Neural crest cell (in vitro differentiated cells): ENCODE measurements at regions not wholly inside any gene's neighbourhood (a gene's known extent, or its start where the extent isn't known, plus 50 kb on each side); places are given as distances from the start of the nearest gene placed in this dataset.

Experiments used
- DNase-seq: peaks from one replicate; pipeline ENCODE4 v3.0.0; 2021; ENCODE audit warnings: low read depth, mixed read lengths, low spot score
- H3K27ac Mint-ChIP-seq: one replicate; pipeline ENCODE4 v1.8.0; 2021; ENCODE audit warnings: mild to moderate bottlenecking, mixed read lengths; ENCODE audit not compliant: unreplicated experiment
- H3K27me3 Mint-ChIP-seq: 2 replicates; pipeline ENCODE4 v1.8.0; 2021; ENCODE audit warnings: low read depth, mild to moderate bottlenecking, mixed read lengths
- H3K36me3 Mint-ChIP-seq: 2 replicates; pipeline ENCODE4 v1.8.0; 2021; ENCODE audit warnings: low read depth, mild to moderate bottlenecking, mixed read lengths
- H3K4me1 Mint-ChIP-seq: 2 replicates; pipeline ENCODE4 v1.8.0; 2021; ENCODE audit warnings: mixed read lengths
- H3K4me3 Mint-ChIP-seq: one replicate; pipeline ENCODE4 v1.8.0; 2021; ENCODE audit warnings: mild to moderate bottlenecking, mixed read lengths
- H3K9me3 Mint-ChIP-seq: 2 replicates; pipeline ENCODE4 v1.8.0; 2021; ENCODE audit warnings: mixed read lengths
- CTCF ChIP-seq: fragments of 200-600 bp; sonication (generic); conservative IDR thresholded peaks from 2 replicates; pipeline ENCODE4 v1.5.0; 2021; ENCODE audit warnings: antibody characterized with exemption, mild to moderate bottlenecking

- H3K4me3 Mint-ChIP-seq: no peak overlapping the region
- DNase-seq: no peak
- H3K36me3 Mint-ChIP-seq: no peaks in the 10 kb centered on the region
- no peak for TF ChIP-seq CTCF
- H3K27ac Mint-ChIP-seq: no peak overlapping the region
- no peaks in the 10 kb centered on the region for H3K4me1 Mint-ChIP-seq
- no peaks in the 10 kb centered on the region for H3K9me3 Mint-ChIP-seq
- no peaks in the 10 kb centered on the region for H3K27me3 Mint-ChIP-seq
Observed at GRCh38 chr10:62453274-62453673, 79.1 kb downstream of the ZNF365 start.

DNA sequence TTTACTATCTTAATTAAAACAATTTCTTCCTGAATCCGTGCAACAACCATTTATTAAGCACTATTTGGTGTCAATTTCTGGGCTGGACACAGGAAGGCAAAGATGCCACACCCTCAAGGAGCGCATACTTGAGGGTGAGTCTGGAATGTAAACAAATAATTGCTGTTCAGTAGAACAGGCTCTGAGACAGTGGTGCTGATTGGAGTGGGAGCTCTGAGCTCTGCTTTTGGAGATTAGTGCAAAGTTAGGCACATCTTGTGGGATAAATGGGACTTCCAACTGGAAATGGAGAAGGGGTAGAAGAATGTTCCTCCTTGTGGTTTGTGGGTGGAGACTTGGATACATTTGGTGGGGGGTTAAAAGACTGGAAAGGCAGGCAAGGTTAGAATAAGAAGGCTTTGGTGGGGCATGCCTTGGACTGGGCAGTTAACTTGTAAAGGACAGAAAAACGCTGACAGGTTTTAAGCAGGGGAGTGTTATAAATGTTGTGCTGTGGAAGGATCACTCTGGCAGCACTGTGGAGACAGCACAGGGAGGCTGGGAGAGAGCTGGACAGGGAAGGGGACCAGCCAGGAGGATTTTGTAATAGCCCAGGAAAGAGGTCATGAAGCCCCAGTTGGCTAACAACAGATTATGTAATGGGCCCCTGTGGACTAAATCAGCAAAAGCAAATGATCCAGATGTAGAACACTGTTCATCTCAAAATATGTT is 80.7 kb downstream of the ZNF365 start:
- no peaks in the 10 kb centered on the region for H3K4me1 Mint-ChIP-seq
- no peaks in the 10 kb centered on the region for H3K36me3 Mint-ChIP-seq
- no peak for TF ChIP-seq CTCF
- no peaks in the 10 kb centered on the region for H3K9me3 Mint-ChIP-seq
- no peak overlapping the region for H3K4me3 Mint-ChIP-seq
- DNase-seq: no peak
- H3K27me3 Mint-ChIP-seq: no peaks in the 10 kb centered on the region
- H3K27ac Mint-ChIP-seq: no peak overlapping the region

- H3K27ac Mint-ChIP-seq: peak overlapping the region; percentile 32
- H3K27me3 Mint-ChIP-seq: no peaks in the 10 kb centered on the region
Observed at GRCh38 chr10:62456611-62457101, 82.5 kb downstream of the ZNF365 start.

DNA sequence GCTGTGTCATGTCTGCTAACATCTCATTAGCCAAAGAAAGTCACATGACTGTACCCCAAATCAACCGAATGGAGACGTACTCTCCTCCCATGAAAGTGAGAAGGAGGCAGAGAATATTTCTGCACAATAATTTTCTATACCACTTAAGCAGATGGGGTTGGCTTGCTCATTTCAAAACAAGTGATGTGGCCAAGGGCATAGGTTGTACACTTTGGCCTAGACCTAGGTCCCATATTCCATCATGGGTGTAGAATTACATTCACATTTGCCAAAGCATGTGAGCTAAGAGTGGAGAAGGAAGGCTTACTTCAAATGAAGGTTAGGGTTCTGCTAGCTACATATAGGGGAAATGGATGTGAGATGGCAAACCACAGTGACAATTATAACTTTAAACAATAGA is 83.0 kb downstream of the ZNF365 start:
- no peaks in the 10 kb centered on the region for H3K27me3 Mint-ChIP-seq

More at GRCh38 chr10:62456611-62457101, 82.5 kb downstream of the ZNF365 start:
- no peak for TF ChIP-seq CTCF
- Mint-ChIP-seq H3K36me3 (no peaks in the 10 kb centered on the region), H3K9me3 (no peaks in the 10 kb centered on the region), H3K4me3 (no peak overlapping the region), H3K4me1 (no peaks in the 10 kb centered on the region)
- DNase-seq: no peak

DNA sequence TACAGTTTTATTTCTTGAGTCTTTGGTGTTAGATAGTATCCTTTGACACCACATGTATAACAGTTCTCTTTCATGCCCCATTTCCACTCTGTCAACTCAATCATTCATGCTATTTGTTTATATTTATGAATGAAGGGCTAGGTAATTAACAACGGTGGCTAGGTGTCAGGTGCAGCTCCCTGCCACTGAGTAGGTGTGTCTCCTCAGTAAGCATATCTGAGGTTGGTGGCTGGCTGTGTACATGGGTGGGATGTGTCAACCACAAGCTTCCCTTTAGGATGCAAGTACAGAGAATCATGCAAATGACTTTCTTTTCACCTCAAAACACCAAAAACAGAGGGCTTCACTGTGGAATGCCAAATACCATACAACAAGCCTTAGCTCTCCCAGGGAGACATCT is 83.4 kb downstream of the ZNF365 start:
- H3K4me3 Mint-ChIP-seq: no peak overlapping the region
- no peak for DNase-seq
- TF ChIP-seq CTCF: no peak
- no peak overlapping the region for H3K27ac Mint-ChIP-seq
- H3K27me3 Mint-ChIP-seq: no peaks in the 10 kb centered on the region
- H3K9me3 Mint-ChIP-seq: no peaks in the 10 kb centered on the region
- H3K4me1 Mint-ChIP-seq: no peaks in the 10 kb centered on the region
- no peaks in the 10 kb centered on the region for H3K36me3 Mint-ChIP-seq

More for the DNA sequence above, 83.0 kb downstream of the ZNF365 start:
- Mint-ChIP-seq H3K36me3 (no peaks in the 10 kb centered on the region), H3K4me3 (no peak overlapping the region), H3K27ac (peak overlapping the region; percentile 32), H3K4me1 (no peaks in the 10 kb centered on the region), H3K9me3 (no peaks in the 10 kb centered on the region)
- TF ChIP-seq CTCF: no peak
- no peak for DNase-seq
